ENCODE measurements at regions not wholly inside any gene's neighbourhood (a gene's known extent, or its start where the extent isn't known, plus 50 kb on each side); places are given as distances from the start of the nearest gene placed in this dataset.

GRCh38 chr2:181395851-181396250, 61.3 kb upstream of the ITGA4 start:
- DNase-seq (ENCODE audit: low read depth, low spot score), result no peak
- H3K4me3 ChIP-seq (ENCODE audit: low read length), result no peak overlapping the region

- no peak for DNase-seq (ENCODE audit: low read depth, low spot score)
- no peak overlapping the region for H3K4me3 ChIP-seq (ENCODE audit: low read length)
These were observed 60.7 kb upstream of the ITGA4 start for GRCh38 chr2:181396256-181397123.

GRCh38 chr2:181397331-181397730, 59.9 kb upstream of the ITGA4 start:
- no peak for DNase-seq (ENCODE audit: low read depth, low spot score)
- H3K4me3 ChIP-seq (ENCODE audit: low read length), result no peak overlapping the region

DNA sequence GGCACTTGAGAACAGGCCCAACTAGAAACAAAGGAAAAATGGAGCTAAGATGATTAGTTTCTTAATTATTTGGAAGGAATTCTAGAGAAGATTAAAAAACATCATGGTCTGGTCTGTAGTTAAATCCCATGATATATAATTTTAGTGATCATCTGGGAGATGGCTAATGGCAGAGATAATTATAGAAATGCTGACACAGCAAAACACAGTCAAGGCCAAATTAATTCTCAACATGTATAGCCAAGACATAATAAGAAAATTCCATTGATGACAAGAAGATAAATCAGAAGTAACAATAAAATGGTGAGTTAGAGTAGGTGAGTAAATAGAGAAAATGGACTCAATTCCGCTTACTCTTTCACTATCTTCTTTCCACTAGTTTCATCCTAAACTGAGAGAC, 59.2 kb upstream of the ITGA4 start:
- no peak for DNase-seq (ENCODE audit: low read depth, low spot score)
- H3K4me3 ChIP-seq (ENCODE audit: low read length), result no peak overlapping the region

DNA sequence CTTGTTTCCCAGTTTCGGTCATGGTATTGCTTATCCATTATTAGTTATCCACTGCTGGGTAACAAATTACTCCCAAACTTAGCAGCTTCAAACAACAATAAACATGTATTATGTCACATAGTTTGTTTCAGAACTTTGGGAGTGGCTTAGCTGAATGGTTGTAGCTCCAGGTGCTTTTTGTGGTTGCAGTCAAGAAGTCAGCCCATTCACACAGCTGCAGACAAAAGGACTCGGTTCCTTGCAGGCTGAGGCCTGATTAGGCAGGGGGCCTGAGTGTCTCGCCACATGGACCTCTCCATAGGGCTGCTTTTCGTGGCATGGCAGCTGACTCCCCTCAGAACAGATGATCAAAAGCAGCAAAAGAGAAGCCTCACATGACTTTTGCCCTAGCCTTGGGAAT, 58.2 kb upstream of the ITGA4 start:
- H3K4me3 ChIP-seq (ENCODE audit: low read length), result no peak overlapping the region
- DNase-seq (ENCODE audit: low read depth, low spot score), result peak; percentile 80

GRCh38 chr2:181404472-181404871, 52.7 kb upstream of the ITGA4 start:
- H3K4me3 ChIP-seq (ENCODE audit: low read length), result no peak overlapping the region
- no peak for DNase-seq (ENCODE audit: low read depth, low spot score)

DNA sequence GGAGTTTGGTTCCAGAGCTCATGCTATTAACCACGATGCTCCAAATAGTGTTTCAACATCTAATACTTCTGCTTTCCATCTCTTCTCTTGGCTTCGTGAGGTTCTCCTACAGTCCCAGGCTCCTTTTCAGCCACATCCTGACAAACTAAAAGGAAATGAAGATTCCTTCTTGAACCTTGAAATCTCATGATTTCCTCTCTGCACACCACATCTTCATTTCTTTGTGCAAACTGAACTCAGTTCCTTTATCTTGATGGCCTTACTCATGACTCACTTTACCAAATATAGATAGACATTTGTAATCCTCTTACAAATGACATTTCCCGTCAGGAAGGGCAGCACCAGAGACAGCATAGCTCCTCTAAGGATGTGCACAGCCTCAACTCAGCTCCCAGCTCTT, 50.0 kb upstream of the ITGA4 start:
- no peak overlapping the region for H3K4me3 ChIP-seq (ENCODE audit: low read length)
- no peak for DNase-seq (ENCODE audit: low read depth, low spot score)

Measured in Jurkat, Clone E6-1 (cell line).